H7 (cell line): ENCODE measurements at regions not wholly inside any gene's neighbourhood (a gene's known extent, or its start where the extent isn't known, plus 50 kb on each side); places are given as distances from the start of the nearest gene placed in this dataset.
"Not testable (repeated sequence)": the region's sequence is repeated elsewhere in the genome, so short reads cannot be mapped to it uniquely, and the experiment has no call there.

Experiments used
- DNase-seq: peaks from one replicate; pipeline ENCODE4 v3.0.0; 2012
- H3K27me3 ChIP-seq: 2 replicates; pipeline ENCODE4 v1.6.0; 2011; ENCODE audit warnings: mild to moderate bottlenecking, low read length; ENCODE audit not compliant: control insufficient read depth, insufficient read depth
- H3K36me3 ChIP-seq: replicated peaks from 2 replicates; pipeline ENCODE4 v1.5.1; 2011; ENCODE audit warnings: low read length; ENCODE audit not compliant: control insufficient read depth, insufficient read depth
- H3K4me3 ChIP-seq: 2 replicates; pipeline ENCODE4 v1.5.1; 2011; ENCODE audit warnings: low read depth, mild to moderate bottlenecking, control low read depth, low read length, moderate library complexity; ENCODE audit not compliant: insufficient read depth

- H3K4me3 ChIP-seq = no peak overlapping the region
- no peaks in the 10 kb centered on the region for H3K36me3 ChIP-seq
- DNase-seq = no peak
- no peaks in the 10 kb centered on the region for H3K27me3 ChIP-seq
Measured at GRCh38 chr12:111120578-111120977, 200.2 kb upstream of the MYL2 start.

- Histone ChIP-seq H3K36me3 (no peaks in the 10 kb centered on the region), H3K27me3 (no peaks in the 10 kb centered on the region), H3K4me3 (no peak overlapping the region)
- DNase-seq = no peak
Measured at GRCh38 chr12:111117017-111117416, 196.6 kb upstream of the MYL2 start.

DNA sequence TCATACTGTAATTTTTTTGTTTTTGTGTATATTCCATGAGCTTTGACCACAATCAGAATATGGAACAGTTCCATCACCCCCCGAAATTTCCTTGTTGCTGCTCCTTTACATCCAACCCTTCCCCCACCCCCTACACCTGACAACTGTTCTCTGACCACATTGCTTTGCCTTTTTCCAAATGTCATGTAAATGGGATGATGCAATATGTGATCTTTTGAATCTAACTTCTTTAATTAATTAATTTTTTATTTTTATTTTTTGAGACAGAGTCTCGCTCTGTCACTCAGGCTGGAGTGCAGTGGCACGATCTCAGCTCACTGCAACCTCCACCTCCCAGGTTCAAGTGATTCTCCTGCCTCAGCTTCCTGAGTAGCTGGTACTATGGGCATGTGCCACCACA is 192.9 kb upstream of the MYL2 start:
- H3K4me3 ChIP-seq, H3K36me3 ChIP-seq, DNase-seq, H3K27me3 ChIP-seq: not testable (repeated sequence)

GRCh38 chr12:111112311-111113098 is 192.1 kb upstream of the MYL2 start:
- no peaks in the 10 kb centered on the region for H3K27me3 ChIP-seq
- no peak for DNase-seq
- H3K4me3 ChIP-seq = no peak overlapping the region
- no peaks in the 10 kb centered on the region for H3K36me3 ChIP-seq

- Histone ChIP-seq H3K4me3 (no peak overlapping the region), H3K27me3 (no peaks in the 10 kb centered on the region), H3K36me3 (no peaks in the 10 kb centered on the region)
- DNase-seq = no peak
Measured at GRCh38 chr12:111111681-111112080, 191.3 kb upstream of the MYL2 start.

GRCh38 chr12:111110556-111110955 is 190.2 kb upstream of the MYL2 start:
- Histone ChIP-seq H3K4me3 (no peak overlapping the region), H3K27me3 (no peaks in the 10 kb centered on the region)

GRCh38 chr12:111108726-111109125 is 188.3 kb upstream of the MYL2 start:
- no peak overlapping the region for H3K4me3 ChIP-seq
- no peaks in the 10 kb centered on the region for H3K36me3 ChIP-seq
- no peaks in the 10 kb centered on the region for H3K27me3 ChIP-seq
- DNase-seq = no peak

More at GRCh38 chr12:111110556-111110955, 190.2 kb upstream of the MYL2 start:
- no peak for DNase-seq
- H3K36me3 ChIP-seq = no peaks in the 10 kb centered on the region

DNA sequence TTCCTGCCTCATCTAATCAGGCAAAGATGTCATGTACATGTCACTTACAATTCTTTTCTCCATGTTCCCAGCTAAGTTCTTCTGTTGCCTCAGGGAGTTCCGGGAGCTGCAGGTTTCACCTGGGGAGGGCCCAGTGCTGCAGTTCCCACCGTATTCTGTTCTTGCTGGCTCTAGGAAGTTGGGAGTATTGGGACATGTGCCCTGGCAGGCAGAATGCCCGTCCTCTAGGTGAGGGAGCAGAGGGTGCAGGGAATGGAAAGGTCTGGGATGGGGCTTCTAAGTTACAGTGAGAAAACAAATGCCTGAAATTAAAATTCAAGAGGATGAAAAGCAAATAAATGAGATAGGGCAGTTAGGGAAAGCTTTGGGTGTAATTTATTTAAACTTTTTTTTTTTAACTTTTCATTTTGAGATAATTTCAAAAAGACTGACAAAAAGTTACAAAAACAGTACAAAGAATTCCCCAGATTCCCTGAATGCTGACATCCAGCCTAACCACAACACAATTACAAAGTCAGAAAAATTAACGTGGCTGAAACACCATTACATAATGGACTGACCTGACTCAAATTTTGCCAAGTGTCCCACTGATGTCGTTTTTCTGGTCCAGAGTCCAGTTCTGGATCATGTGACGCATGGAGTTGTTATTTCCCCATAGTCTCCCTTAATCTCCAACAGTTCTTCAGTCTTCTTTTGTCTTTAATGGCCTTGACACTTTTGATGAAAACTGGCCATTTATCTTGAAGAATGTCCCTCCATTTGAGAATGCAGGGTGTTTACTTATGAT is 187.2 kb upstream of the MYL2 start:
- H3K36me3 ChIP-seq = no peaks in the 10 kb centered on the region
- H3K4me3 ChIP-seq = no peak overlapping the region
- DNase-seq = no peak
- no peaks in the 10 kb centered on the region for H3K27me3 ChIP-seq

- no peak for DNase-seq
- Histone ChIP-seq H3K4me3 (no peak overlapping the region), H3K36me3 (no peaks in the 10 kb centered on the region), H3K27me3 (no peaks in the 10 kb centered on the region)
Measured at GRCh38 chr12:111105294-111105693, 184.9 kb upstream of the MYL2 start.

- no peaks in the 10 kb centered on the region for H3K27me3 ChIP-seq
- no peaks in the 10 kb centered on the region for H3K36me3 ChIP-seq
- no peak overlapping the region for H3K4me3 ChIP-seq
- DNase-seq = no peak
Measured at GRCh38 chr12:111103583-111103982, 183.2 kb upstream of the MYL2 start.

DNA sequence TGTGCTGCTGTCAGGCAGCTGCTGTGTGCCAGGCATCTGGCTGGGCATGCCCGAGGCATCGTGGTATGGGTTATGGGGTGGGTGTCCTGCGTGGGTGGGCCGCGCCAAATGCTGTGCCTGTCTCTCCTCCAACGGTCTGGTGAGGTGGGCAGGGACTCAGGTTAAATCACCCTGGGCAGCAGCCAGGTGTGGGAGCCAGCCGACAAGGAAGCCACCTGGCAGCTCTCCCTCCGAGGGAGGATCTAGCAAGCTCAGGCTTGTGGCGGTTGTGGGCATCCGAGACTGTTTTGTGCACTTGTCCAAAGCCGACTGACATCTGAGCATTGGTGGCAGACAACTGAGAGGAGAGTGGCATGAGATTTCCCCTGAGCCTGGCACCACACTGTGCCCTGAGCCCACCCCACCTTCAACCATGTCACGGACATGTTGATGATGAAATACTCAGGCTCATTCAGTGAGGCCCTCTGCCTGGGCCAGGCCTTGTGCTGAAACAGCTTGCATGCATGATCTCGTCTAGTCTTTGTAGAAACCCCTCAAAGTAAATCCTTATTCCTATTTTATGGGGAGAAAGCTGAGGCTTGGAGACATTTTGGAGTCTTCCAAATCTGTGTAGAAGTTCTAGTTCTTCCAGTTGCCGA is 181.8 kb upstream of the MYL2 start:
- Histone ChIP-seq H3K27me3 (no peaks in the 10 kb centered on the region), H3K36me3 (no peaks in the 10 kb centered on the region), H3K4me3 (no peak overlapping the region)
- no peak for DNase-seq

- Histone ChIP-seq H3K4me3 (no peak overlapping the region), H3K27me3 (no peaks in the 10 kb centered on the region), H3K36me3 (no peaks in the 10 kb centered on the region)
- DNase-seq = no peak
Measured at GRCh38 chr12:111101003-111101402, 180.6 kb upstream of the MYL2 start.

DNA sequence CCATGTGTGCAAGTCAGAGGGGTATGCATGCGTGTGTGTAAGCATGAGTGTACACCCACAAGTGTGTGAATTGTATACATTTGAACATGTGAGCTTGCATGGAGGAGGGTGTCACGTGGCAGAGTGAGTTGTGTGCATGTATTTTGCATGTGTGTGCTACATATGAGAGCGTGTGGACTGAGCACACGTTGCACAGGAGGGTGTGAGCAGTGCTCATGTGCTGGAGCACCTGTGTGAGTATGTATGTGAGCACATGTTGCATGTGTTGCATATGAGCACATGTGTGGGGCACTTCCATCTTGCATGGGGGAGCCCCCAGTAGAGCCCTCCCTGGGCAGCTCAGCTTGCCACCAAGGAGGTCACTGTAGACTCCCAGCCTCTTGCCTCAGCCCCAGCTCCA is 180.2 kb upstream of the MYL2 start:
- DNase-seq = peak; percentile 22
- Histone ChIP-seq H3K36me3 (no peaks in the 10 kb centered on the region), H3K4me3 (no peak overlapping the region), H3K27me3 (no peaks in the 10 kb centered on the region)

DNA sequence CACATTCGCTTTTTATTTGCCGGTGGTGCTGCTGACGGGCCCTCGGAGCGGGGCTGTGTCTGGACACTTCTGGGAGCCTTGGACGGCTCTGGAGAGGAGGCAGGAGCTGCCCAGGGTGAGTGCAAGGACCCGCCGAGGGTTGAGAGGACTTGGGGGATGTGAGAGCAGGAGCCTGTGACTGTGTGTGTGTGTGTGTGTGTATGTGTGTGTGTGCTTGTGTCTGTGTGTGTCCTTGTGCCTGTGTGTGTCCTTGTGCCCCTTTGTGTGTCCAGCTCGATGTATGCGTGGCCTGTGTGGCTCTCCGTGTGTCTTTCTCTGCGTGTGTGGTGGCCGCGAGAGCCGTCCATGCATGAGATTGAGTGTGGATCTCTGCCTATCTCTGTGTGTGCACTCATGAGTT is 179.6 kb upstream of the MYL2 start:
- no peaks in the 10 kb centered on the region for H3K36me3 ChIP-seq
- H3K27me3 ChIP-seq = no peaks in the 10 kb centered on the region
- peak; percentile 30 for DNase-seq
- H3K4me3 ChIP-seq = no peak overlapping the region

DNA sequence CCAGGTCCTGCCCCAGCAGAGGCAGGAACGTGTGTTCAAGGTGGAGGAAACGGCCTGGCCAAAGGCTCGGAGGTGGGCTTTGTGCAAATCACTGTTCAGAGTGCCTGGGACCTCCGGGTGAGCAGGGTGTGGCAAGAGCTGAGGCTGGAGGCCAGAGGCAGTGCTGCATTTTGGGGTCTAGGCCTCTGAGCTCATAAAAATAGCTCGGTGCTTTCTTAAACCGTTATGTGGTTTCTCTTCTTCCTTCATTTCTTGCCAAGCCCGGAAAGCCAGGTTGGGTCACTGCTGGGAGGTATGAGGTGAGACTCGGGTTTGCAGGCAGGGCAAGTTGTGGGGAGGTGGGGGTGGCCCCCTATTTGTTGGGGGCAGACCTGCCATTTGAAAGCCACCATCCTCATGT is 178.8 kb upstream of the MYL2 start:
- Histone ChIP-seq H3K36me3 (no peaks in the 10 kb centered on the region), H3K27me3 (no peaks in the 10 kb centered on the region)
- DNase-seq = no peak

More for the DNA sequence above, 178.8 kb upstream of the MYL2 start:
- H3K4me3 ChIP-seq = no peak overlapping the region
